ENCODE measurements at regions not wholly inside any gene's neighbourhood (a gene's known extent, or its start where the extent isn't known, plus 50 kb on each side); places are given as distances from the start of the nearest gene placed in this dataset.
"Not testable (repeated sequence)": the region's sequence is repeated elsewhere in the genome, so short reads cannot be mapped to it uniquely, and the experiment has no call there.

DNA sequence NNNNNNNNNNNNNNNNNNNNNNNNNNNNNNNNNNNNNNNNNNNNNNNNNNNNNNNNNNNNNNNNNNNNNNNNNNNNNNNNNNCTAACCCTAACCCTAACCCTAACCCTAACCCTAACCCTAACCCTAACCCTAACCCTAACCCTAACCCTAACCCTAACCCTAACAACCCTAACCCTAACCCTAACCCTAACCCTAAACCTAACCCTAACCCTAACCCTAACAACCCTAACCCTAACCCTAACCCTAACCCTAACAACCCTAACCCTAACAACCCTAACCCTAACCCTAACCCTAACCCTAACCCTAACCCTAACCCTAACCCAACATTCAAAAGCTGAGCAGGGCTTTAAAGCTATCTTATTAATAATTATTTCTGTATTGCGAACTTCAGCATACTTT is 182.5 kb upstream of the FAM20C start:
- DNase-seq, result not testable (repeated sequence)

- not testable (repeated sequence) for DNase-seq
Measured at GRCh38 chr7:32565-33280, 159.6 kb upstream of the FAM20C start.

DNA sequence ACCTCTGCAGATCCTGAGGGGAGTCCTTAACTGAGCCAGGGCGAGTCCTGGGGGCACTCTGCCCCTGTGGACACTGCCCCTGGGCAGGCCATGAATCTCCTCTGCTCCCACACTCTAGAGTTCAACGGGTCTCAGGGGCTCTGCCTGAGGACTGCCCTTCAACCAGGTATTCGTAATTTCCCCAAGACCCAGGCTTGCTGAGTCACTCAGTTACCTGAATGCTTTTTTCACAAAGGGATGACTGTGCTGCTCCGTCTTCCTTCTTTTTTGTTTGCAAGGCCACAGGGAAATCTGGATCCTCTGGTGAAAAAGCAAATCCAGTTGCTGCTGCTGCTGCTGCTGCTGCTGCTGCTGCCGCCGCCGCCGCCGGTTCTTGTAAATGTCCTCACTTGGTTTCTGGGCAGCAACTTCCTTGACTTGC is 157.2 kb upstream of the FAM20C start:
- not testable (repeated sequence) for DNase-seq

DNA sequence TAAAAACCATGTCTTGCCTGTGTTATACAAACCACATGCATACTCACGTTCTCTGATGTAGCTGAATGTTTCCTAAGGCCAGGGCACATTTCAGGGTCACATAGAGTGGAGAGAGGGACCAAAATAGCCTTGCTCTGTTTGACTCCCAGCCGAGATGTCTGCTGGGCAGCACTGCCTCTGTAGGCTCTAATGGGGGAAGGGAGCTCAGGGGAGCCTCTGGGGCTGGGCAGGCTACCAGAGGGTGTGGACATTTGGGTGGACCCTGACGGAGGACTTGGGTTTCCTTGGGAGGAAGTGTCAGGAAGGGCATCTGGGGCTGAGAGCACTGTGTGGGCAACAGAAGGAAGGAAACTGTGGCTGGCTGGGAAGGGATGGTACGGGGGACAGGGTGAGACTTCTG is 155.8 kb upstream of the FAM20C start:
- DNase-seq, result not testable (repeated sequence)

DNA sequence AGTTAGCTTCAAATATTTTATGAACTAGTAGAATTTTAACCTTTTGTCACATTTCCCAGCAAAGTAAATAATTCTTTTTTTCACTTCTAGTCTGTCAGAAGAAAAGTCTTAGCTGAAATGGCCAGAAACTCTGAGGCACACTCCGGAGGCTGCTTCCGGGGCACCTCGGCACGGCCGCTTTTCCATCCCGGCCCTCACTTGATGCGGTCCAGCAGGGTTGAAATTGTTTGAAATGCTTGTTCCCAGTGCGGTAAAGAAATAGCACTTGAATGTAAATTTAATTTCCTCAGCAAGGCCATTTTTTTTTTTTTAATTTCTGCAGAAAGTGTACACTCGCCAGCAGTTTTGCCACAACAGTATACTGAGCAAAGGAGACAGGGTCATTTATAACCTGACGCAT is 154.7 kb upstream of the FAM20C start:
- not testable (repeated sequence) for DNase-seq

- DNase-seq, result not testable (repeated sequence)
Measured at GRCh38 chr7:38444-38843, 153.9 kb upstream of the FAM20C start.

- DNase-seq, result not testable (repeated sequence)
Measured at GRCh38 chr7:39984-40740, 152.2 kb upstream of the FAM20C start.

DNA sequence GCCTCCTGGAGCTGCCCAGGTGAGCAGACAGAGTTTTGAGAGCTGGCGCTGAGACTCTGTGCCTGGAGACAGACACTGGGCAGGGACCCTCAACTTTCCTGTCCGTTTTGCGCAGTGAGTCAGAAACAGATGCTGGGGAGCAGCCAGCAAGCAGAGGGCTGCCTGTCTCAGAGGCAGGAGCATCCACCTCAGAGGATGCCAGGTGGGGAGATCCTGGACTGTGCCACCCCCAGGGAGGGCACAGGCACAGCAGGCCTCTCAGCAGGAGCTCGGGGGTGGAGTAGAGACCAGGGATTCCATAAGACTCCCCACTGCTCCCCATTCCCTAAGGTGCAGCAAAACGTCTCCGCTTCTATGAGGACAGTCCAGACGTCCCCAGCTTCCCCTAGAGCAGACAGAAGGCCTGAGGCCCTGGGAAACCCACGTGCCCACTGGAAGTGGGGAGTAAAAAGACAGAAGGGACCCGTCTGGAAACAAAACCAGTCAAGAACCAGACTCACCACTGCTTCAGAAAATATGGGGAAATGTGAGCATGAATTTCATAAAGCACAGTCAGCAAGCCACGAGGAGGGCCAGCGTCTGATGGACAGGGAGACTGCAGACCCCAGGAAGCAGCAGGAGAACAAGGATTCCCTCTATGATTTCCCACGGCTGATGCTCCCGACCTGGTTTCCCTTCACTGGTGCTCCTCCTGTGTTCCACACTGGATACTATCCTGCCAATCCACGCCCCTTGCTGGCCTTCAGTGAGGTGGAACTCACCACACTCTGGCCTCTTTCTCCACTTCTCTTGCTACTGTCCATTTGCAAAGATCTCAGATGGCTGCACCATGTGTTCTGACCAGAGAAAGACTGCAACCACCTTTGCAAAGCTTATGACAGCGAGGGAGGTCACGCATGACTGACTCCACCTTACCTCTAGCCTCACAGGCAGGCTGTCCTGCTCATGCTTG is 151.3 kb upstream of the FAM20C start:
- no peak for DNase-seq

GRCh38 chr7:41917-42565 is 150.3 kb upstream of the FAM20C start:
- no peak for DNase-seq

GRCh38 chr7:43791-44540 is 148.4 kb upstream of the FAM20C start:
- DNase-seq, result no peak

DNA sequence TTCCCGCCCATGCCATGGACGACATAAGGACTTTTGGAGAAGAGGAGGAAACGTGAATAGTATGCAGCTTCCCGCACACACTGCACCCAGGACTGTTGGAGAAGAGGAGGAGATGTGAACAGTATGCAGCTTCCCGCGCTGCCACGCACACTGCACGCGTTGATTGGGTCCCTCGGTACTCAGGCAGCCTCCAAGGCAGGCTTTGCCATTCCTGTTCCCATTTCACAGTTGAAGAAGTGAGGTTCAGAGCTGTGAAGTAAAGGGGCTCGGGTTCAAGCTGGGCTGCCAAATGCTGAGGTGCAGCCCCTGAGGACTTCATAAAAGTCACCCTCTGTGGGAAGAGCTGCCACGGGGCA is 147.9 kb upstream of the FAM20C start:
- no peak for DNase-seq

DNA sequence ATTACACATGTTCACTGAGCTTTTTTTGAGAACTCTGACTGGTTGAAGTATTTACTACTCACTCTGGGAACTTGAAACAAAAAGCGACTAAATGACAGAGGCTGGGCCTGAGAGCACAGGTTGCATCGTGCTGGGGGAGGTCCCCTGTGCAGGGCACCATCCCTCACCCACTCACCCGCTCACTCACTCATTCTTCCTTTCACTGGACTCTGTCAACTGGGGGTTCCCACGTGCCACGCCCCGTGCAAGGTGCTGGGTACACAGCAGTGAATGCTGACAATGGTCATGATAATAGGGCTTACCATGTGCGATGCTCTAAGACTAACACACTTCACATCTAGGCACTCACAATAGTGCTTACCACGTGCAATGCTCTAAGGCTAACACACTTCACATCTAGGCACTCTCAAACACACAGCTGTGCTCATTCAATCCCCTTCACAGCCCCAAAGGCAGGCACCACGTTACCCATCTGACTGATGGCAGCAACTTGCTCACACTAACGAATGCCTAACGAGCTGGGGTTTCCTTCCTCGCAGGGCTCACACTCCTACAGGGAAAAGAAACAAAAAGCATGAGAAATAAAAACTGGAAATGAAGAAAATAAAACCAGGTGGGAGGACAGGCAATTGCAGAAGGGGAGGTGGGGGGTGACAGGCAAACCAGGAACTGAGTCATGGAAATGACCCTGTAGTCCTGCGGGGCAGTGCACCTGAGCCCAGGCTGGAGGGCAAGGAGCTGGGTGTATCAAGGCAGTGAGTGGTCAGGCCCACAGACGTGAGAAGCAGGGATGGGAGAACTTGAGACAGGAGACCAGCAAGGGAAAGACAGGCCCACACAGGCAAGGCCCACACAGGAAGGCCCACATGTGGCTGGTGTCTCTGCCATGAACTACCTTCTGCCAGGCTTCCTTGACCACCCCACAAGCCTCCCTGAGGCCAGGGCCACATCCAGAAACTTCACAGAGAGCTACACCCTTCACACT is 147.0 kb upstream of the FAM20C start:
- no peak for DNase-seq

- no peak for DNase-seq
Measured at GRCh38 chr7:46123-46829, 146.1 kb upstream of the FAM20C start.

DNA sequence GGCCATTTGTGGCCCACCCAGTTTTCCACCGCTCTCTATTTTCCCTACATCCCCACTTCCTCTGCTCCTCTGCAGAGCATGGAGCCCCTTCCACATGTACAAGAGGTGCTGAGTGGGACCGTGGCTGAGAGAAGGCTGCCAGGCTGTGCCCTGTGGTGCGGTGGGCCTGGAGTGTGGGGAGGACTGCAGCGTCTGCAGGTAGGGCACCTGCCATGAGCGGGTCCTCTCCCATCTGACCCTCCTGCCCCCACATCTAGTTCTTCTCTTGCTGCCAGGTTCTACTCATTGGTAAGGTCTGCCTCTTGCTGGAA is 145.6 kb upstream of the FAM20C start:
- DNase-seq, result no peak

DNA sequence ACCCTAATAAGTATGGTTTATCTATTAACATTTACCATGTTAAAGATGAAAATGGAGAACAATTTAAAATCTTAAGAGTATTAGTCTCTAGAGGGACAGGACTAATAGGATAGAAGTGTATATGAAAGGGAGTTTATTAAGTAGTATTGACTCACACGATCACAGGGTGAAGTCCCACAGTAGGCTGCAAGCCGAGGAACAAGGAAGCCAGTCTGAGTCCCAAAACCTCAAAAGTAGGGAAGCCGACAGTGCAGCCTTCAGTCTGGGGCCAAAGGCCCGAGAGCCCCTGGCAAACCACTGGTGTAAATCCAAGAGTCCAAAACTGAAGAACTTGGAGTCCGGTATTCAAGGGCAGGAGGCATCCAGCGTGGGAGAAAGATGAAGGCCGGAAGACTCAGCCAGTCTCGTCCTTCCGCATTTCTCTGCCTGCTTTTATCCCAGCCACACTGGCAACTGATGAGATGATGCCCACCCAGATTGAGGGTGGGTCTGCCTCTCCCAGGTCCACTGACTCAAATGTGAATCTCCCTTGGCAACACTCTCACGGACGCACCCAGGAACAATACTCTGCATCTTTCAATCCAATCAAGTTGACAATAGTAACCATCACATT is 140.8 kb upstream of the FAM20C start:
- DNase-seq, result no peak

DNA sequence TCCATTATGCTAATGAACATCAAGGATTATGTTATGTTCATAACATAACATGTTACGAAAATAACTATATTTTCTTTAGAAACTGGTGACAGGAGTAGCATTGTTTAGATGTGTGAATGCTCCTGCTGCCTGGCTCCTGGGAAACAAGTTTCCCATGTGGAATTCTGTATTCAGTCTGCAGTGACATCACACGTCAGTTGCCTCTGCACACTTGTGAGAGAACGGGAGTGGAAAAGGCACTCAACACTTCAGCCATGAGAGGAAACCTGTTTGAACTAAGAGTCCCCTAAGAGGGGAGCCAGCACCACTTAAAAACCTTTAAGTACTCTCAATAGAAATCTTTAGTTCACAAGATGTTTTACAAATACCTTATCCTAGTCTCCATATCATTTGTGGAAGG is 140.3 kb upstream of the FAM20C start:
- DNase-seq, result no peak

DNA sequence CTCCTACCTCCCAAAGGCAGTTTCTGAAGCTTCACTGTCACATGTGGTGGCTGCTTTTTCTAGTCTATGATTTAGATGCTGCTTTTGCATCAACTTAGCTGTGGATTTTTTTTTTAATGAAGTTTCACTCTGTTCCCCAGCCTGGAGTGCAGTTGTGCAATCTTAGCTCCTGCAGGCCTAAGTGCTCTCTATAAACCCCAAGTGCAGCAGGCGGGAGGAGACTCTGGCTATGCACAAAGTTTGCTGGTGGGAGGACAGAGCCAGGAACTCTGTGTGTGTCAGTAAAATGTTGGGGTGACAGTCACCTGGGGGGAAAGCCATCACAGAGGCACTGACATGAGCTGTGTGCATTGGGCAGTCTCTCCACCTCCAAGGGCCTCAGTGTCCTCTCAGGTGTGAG is 138.8 kb upstream of the FAM20C start:
- no peak for DNase-seq

- DNase-seq, result no peak
Measured at GRCh38 chr7:54615-55014, 137.8 kb upstream of the FAM20C start.

DNA sequence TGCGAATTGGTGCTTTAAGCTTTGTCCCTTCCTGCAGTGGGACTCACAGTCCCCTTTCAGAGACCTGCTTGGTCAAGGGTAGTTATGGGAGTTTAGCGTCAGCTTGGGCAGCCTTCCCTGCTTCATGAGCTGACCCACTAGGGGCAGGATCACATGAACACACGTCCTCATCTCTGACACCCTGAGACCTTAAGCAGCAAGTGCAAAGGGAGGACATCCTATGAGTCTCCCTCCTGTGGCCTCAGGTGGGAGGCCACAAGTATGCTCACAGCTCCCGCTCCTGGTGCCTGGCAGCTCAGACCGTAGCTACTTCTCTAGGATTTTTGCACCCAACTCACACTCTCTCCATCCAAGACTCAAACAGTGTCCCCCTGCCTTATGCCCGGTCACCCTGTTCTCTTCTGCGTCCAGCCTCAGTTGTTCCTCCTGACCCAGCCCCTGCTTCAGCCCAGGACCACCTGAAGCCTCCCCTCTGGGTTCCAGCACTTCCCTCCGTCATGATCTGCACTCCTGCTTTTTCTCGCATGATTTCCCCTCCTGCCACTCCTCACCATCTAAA is 136.6 kb upstream of the FAM20C start:
- DNase-seq, result no peak
